OCI-LY1 (cell line): ENCODE measurements at regions not wholly inside any gene's neighbourhood (a gene's known extent, or its start where the extent isn't known, plus 50 kb on each side); places are given as distances from the start of the nearest gene placed in this dataset.

ENCODE experiments used
- H2AFZ ChIP-seq: fragments of 200-600 bp; sonication (generic), shearing (Covaris generic); 2 replicates; pipeline ENCODE4 v1.6.0; 2014; ENCODE audit warnings: antibody characterized with exemption, mild to moderate bottlenecking, low read length
- H3F3A ChIP-seq: fragments of 200-600 bp; sonication (generic), shearing (Covaris generic); 2 replicates; pipeline ENCODE4 v1.6.0; 2014; ENCODE audit warnings: mild to moderate bottlenecking, antibody characterized with exemption, low read length, moderate library complexity; ENCODE audit not compliant: insufficient read depth
- H3K27ac ChIP-seq: fragments of 200-600 bp; sonication (generic); 2 replicates; pipeline ENCODE4 v1.5.1; 2014; ENCODE audit warnings: low read length, mixed run types, mild to moderate bottlenecking, low read depth; ENCODE audit not compliant: poor library complexity, severe bottlenecking
- H3K27me3 ChIP-seq: fragments of 200-600 bp; sonication (generic); 2 replicates; pipeline ENCODE4 v1.6.0; 2014; ENCODE audit warnings: antibody characterized with exemption, mild to moderate bottlenecking, low read length, moderate library complexity; ENCODE audit not compliant: insufficient read depth
- H3K36me3 ChIP-seq: fragments of 200-600 bp; sonication (generic); 2 replicates; pipeline ENCODE4 v1.6.1; 2014; ENCODE audit warnings: mild to moderate bottlenecking, antibody characterized with exemption, low read length, moderate library complexity, mixed read lengths; ENCODE audit not compliant: insufficient read depth
- H3K4me1 ChIP-seq: fragments of 200-600 bp; sonication (generic); 2 replicates; pipeline ENCODE4 v1.5.1; 2014; ENCODE audit warnings: mild to moderate bottlenecking, low read length, moderate library complexity; ENCODE audit not compliant: insufficient read depth, severe bottlenecking
- H3K4me2 ChIP-seq: fragments of 200-600 bp; sonication (generic), shearing (Covaris generic); 2 replicates; pipeline ENCODE4 v1.6.1; 2014; ENCODE audit warnings: low read length
- H3K4me3 ChIP-seq: fragments of 200-600 bp; sonication (generic); 2 replicates; pipeline ENCODE4 v1.5.1; 2014; ENCODE audit warnings: low read length, low read depth, mild to moderate bottlenecking, mixed read lengths; ENCODE audit not compliant: poor library complexity, severe bottlenecking
- H3K79me2 ChIP-seq: fragments of 200-600 bp; shearing (Covaris generic); 2 replicates; pipeline ENCODE4 v1.6.1; 2016; ENCODE audit warnings: mixed run types, low read length, mixed read lengths; ENCODE audit not compliant: insufficient read depth
- H3K9ac ChIP-seq: fragments of 200-600 bp; sonication (generic), shearing (Covaris generic); 2 replicates; pipeline ENCODE4 v1.6.1; 2014; ENCODE audit warnings: mild to moderate bottlenecking, low read length, mixed read lengths
- H3K9me2 ChIP-seq: fragments of 200-600 bp; sonication (generic), shearing (Covaris generic); 2 replicates; pipeline ENCODE4 v1.6.1; 2014; ENCODE audit warnings: low read depth, mild to moderate bottlenecking, low read length, mixed read lengths
- H3K9me3 ChIP-seq: fragments of 200-600 bp; shearing (Covaris generic); 2 replicates; pipeline ENCODE4 v1.6.1; 2014; ENCODE audit warnings: low read length, mixed read lengths
- H4K20me1 ChIP-seq: fragments of 200-600 bp; sonication (generic), shearing (Covaris generic); 2 replicates; pipeline ENCODE4 v1.6.0; 2016; ENCODE audit warnings: mild to moderate bottlenecking, low read length; ENCODE audit not compliant: insufficient read depth
- EZH2 ChIP-seq: fragments of 200-600 bp; sonication (generic), shearing (Covaris generic); IDR thresholded peaks from 2 replicates; pipeline ENCODE4 v1.8.0; 2017; ENCODE audit warnings: borderline replicate concordance, mixed run types, mild to moderate bottlenecking, antibody characterized with exemption, low read length, moderate library complexity, mixed read lengths
- TF ChIP-seq, protein P1 (sequence below): fragments of 200-600 bp; sonication (generic), shearing (Covaris generic); IDR thresholded peaks from 2 replicates; pipeline ENCODE4 v1.5.1; 2017; ENCODE audit warnings: mild to moderate bottlenecking, antibody characterized with exemption, low read length, moderate library complexity, mixed read lengths

DNA sequence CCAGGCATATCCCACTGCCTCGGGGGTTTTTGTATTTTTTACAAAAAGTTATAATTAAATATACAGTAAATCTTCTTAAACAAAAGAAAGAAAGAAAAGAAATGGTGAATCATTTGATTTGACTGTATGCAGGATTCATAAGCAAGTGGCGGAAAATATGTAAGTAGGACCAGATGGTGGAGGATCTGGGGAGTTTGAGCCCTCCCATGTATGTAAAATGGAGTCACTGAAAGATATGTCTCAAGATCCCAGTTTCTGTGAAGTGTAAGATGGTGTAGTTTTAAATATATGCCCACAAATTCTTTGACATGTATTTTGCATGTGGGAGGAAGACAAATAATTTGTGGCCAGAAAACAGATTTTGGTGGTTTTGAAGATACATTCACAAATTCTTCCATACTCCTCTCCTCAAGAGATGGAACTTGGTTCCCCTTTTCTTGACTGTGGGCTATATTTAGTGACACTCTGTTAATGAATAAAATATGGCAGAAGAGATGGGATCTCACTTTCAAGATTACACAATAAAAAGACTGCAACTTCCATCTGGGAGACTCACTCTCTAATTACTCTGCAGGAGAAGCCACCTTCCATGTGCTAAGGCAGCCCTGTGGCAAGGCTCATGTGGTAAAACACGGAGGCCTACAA, 133.6 kb upstream of the S100G start:
- Histone ChIP-seq H3K27me3 (no peaks in the 10 kb centered on the region), H4K20me1 (no peaks in the 10 kb centered on the region), H3K4me3 (no peak overlapping the region), H3K9me2 (no peaks in the 10 kb centered on the region), H3F3A (no peaks in the 10 kb centered on the region), H3K27ac (no peak overlapping the region), H2AFZ (no peak overlapping the region), H3K79me2 (no peaks in the 10 kb centered on the region), H3K4me1 (no peaks in the 10 kb centered on the region), H3K9me3 (no peaks in the 10 kb centered on the region), H3K4me2 (no peak overlapping the region), H3K9ac (no peak overlapping the region), H3K36me3 (no peaks in the 10 kb centered on the region)
- TF ChIP-seq EZH2, result no peak
- TF ChIP-seq, protein P1, sequence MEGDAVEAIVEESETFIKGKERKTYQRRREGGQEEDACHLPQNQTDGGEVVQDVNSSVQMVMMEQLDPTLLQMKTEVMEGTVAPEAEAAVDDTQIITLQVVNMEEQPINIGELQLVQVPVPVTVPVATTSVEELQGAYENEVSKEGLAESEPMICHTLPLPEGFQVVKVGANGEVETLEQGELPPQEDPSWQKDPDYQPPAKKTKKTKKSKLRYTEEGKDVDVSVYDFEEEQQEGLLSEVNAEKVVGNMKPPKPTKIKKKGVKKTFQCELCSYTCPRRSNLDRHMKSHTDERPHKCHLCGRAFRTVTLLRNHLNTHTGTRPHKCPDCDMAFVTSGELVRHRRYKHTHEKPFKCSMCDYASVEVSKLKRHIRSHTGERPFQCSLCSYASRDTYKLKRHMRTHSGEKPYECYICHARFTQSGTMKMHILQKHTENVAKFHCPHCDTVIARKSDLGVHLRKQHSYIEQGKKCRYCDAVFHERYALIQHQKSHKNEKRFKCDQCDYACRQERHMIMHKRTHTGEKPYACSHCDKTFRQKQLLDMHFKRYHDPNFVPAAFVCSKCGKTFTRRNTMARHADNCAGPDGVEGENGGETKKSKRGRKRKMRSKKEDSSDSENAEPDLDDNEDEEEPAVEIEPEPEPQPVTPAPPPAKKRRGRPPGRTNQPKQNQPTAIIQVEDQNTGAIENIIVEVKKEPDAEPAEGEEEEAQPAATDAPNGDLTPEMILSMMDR, result no peak

DNA sequence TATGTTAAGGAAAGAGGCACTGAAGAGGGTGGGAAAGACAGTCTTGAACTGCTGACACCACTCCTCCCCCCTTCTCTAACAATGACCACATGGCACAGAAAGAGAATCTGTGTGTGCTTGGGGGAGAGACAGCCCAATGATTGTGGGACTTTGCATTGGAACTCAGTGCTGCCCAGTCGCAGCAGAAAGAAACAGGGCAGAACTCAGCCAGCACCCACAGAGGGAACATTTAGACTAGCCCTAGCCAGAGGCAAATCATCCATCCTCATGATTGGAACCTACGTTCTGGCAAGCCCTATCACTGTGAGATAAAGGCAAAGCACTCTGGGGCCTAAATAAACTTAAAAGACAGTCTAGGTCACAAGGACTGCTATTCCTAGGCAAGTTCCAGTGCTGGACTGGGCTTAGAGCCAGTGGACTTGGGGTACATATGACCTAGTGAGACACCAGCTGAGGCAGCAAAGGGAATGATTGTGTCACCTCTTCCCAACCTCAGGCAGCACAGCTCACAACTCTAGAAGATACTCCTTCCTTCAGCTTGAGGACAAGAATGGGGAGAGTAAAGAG, 132.8 kb upstream of the S100G start:
- H3K4me3 ChIP-seq, result no peak overlapping the region
- H3K27me3 ChIP-seq, result no peaks in the 10 kb centered on the region
- no peaks in the 10 kb centered on the region for H3F3A ChIP-seq
- no peaks in the 10 kb centered on the region for H3K36me3 ChIP-seq
- no peaks in the 10 kb centered on the region for H3K4me1 ChIP-seq
- H3K9ac ChIP-seq, result no peak overlapping the region
- TF ChIP-seq, protein P1, result no peak
- no peak for TF ChIP-seq EZH2
- H3K27ac ChIP-seq, result no peak overlapping the region
- H2AFZ ChIP-seq, result no peak overlapping the region
- no peaks in the 10 kb centered on the region for H3K9me3 ChIP-seq
- no peak overlapping the region for H3K4me2 ChIP-seq
- H4K20me1 ChIP-seq, result no peaks in the 10 kb centered on the region
- H3K79me2 ChIP-seq, result no peaks in the 10 kb centered on the region
- H3K9me2 ChIP-seq, result no peaks in the 10 kb centered on the region

- no peaks in the 10 kb centered on the region for H3K27me3 ChIP-seq
- H3K27ac ChIP-seq, result no peak overlapping the region
- no peaks in the 10 kb centered on the region for H4K20me1 ChIP-seq
- H3K4me1 ChIP-seq, result no peaks in the 10 kb centered on the region
- TF ChIP-seq, protein P1, result no peak
- TF ChIP-seq EZH2, result no peak
- H3K4me3 ChIP-seq, result no peak overlapping the region
- H3K36me3 ChIP-seq, result no peaks in the 10 kb centered on the region
- H3K4me2 ChIP-seq, result no peak overlapping the region
- no peak overlapping the region for H2AFZ ChIP-seq
- no peaks in the 10 kb centered on the region for H3K79me2 ChIP-seq
- no peaks in the 10 kb centered on the region for H3K9me2 ChIP-seq
- no peaks in the 10 kb centered on the region for H3F3A ChIP-seq
- H3K9ac ChIP-seq, result no peak overlapping the region
- no peaks in the 10 kb centered on the region for H3K9me3 ChIP-seq
Observed at GRCh38 chrX:16518131-16518530, 131.8 kb upstream of the S100G start.
